ENCODE measurements at regions not wholly inside any gene's neighbourhood (a gene's known extent, or its start where the extent isn't known, plus 50 kb on each side); places are given as distances from the start of the nearest gene placed in this dataset.
"Not testable (repeated sequence)": the region's sequence is repeated elsewhere in the genome, so short reads cannot be mapped to it uniquely, and the experiment has no call there.

GRCh38 chrX:81348388-81348787, 146.5 kb downstream of the SH3BGRL start:
- H3K4me3 ChIP-seq (ENCODE audit: low read length): no peak overlapping the region
- DNase-seq (ENCODE audit: low read depth, low spot score): no peak

DNA sequence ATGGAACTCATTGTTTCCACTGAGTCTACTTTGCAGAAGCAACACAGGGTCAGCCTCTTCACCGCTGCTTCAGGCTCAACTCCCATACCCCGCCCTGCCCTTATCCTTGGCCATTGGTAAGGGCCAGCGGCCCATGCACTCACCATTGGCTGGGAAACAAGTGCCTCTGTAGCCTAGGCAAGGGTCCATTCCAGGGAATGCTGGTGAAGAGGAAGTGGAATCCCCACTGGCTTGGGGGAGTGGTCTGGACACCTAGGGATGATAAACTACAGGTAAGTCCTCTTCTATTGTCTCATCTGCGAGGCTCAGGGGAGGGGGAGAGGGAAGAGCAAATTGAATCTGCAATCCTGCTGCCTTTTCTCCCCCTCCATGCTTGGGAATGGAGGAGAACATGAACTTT, 153.1 kb downstream of the SH3BGRL start:
- DNase-seq (ENCODE audit: low read depth, low spot score): no peak
- H3K4me3 ChIP-seq (ENCODE audit: low read length): no peak overlapping the region

DNA sequence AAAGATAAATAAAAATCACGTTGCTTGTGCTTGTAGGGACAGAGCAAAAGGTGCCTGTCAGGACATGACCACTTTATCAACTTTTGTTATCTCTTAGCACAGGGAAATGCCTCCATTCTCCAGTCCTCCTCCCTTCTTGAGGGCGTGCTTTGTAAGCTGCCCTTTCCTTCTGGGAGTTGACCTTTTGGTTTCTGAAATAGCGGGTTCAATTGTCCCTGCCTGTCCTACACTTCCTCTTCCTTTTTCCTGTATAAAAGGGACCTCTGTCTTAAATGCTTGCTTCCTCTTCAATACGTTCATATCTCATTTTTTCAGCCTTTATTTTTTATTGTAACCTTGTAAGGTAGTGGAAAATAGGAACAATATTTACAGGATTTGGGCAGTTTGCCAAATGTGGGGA, 153.5 kb downstream of the SH3BGRL start:
- no peak for DNase-seq (ENCODE audit: low read depth, low spot score)
- no peak overlapping the region for H3K4me3 ChIP-seq (ENCODE audit: low read length)

- no peak for DNase-seq (ENCODE audit: low read depth, low spot score)
- no peak overlapping the region for H3K4me3 ChIP-seq (ENCODE audit: low read length)
Measured at GRCh38 chrX:81367291-81367690, 165.4 kb downstream of the SH3BGRL start.

DNA sequence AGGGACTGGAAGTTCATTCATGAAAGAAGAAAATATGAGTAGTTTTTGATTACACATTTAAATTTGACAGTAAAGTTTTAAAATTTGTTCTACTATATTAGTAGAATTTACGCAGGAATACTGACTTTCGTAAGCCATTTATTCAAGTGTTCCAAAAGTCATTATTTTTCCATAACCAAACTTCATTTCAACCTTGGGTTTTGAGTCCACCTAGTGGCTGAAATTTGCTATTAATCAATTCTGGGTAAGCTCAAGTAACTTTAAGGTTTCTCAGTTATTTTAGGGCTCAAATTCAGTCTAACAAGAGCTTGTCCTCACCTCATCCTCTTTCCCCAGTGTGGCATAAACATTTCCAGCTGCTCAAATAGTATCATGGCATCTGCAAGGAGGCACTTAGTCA, 175.4 kb downstream of the SH3BGRL start:
- H3K4me3 ChIP-seq (ENCODE audit: low read length): no peak overlapping the region
- DNase-seq (ENCODE audit: low read depth, low spot score): peak; percentile 14

- H3K4me3 ChIP-seq (ENCODE audit: low read length): no peak overlapping the region
- DNase-seq (ENCODE audit: low read depth, low spot score): no peak
Measured at GRCh38 chrX:81378560-81378959, 176.7 kb downstream of the SH3BGRL start.

DNA sequence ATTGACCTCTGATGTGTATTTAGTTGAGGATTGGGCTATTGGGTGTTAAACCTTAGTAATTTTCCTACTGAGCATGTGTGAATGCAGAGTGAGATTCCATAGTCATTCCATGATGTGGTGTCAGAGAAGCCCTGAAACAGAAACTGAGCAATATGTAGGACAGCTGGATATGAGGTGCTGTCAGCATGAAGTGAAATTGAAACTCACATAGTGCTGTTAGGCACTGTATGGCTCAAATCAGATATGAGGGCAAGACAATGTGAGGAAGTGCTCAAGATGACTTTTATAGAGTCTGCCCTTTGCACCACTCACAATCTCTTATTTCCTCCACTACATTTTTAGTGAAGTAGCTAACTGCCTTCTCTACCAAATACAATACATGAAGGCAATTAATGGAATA, 188.3 kb downstream of the SH3BGRL start:
- no peak overlapping the region for H3K4me3 ChIP-seq (ENCODE audit: low read length)

DNA sequence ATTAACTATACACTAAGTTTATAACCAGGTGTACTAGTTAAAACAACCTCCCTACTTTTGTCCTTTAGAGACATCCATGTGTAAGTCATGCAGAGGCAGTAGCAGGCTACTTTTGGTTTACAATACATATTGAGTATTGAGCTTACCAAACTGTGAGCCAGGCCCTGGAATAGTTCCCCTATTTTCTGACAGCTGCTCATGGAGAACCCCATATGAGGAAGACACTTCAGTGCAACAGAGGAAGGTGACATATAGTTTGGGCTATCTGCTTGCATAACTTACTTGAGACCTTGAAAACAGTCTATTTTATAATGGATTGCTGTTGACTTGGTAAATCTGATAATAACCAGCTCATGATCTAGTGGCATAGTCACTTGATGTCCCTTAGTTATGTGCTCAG, 190.5 kb downstream of the SH3BGRL start:
- DNase-seq (ENCODE audit: low read depth, low spot score): no peak
- no peak overlapping the region for H3K4me3 ChIP-seq (ENCODE audit: low read length)

More for the DNA sequence above, 188.3 kb downstream of the SH3BGRL start:
- DNase-seq (ENCODE audit: low read depth, low spot score): no peak

- no peak for DNase-seq (ENCODE audit: low read depth, low spot score)
- H3K4me3 ChIP-seq (ENCODE audit: low read length): no peak overlapping the region
Measured at GRCh38 chrX:81405781-81406180, 203.9 kb downstream of the SH3BGRL start.

DNA sequence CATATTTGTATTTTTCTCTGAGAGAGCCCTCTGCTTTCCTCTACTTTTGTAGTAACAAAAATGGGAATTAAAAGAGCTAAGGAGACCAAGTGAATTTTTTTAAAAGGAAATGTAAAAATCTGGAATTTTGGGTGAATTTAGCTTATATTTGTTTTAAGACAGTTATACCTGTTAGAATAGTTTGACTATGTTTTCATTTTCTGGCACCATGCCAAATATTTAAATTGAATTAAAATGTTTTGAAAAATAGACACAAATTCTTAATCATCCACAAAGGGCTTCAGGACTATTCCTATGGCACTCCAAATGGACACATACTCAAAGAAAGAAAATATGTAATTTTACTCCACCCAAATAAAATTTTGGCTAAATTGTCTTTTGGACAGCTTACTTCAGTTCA, 209.6 kb downstream of the SH3BGRL start:
- H3K4me3 ChIP-seq (ENCODE audit: low read length): no peak overlapping the region
- DNase-seq (ENCODE audit: low read depth, low spot score): no peak

GRCh38 chrX:81412428-81412827, 210.5 kb downstream of the SH3BGRL start:
- H3K4me3 ChIP-seq (ENCODE audit: low read length): no peak overlapping the region

GRCh38 chrX:81412857-81413256, 211.0 kb downstream of the SH3BGRL start:
- DNase-seq (ENCODE audit: low read depth, low spot score); H3K4me3 ChIP-seq (ENCODE audit: low read length): not testable (repeated sequence)

More at GRCh38 chrX:81412428-81412827, 210.5 kb downstream of the SH3BGRL start:
- DNase-seq (ENCODE audit: low read depth, low spot score): no peak

DNA sequence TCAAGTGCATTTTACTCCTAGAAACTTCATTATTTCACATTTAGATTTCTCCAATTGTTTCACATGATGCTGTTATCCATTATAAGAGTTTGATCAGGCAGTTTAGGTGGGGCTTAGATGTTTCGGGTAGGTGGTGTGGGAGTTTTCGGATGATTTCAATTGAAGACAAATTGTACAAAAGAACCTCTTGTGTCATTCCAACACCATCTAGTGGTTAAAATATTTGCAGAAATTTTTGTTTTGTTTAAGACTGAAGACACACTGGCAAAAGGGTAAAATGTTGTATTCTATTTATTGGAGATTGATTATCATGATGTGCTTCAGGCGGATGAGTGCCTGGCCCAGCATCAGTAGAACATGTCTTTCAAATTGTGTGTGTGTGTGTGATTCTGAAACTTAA, 212.7 kb downstream of the SH3BGRL start:
- DNase-seq (ENCODE audit: low read depth, low spot score): no peak
- H3K4me3 ChIP-seq (ENCODE audit: low read length): no peak overlapping the region

All from Jurkat, Clone E6-1 (cell line).